ENCODE measurements at regions not wholly inside any gene's neighbourhood (a gene's known extent, or its start where the extent isn't known, plus 50 kb on each side); places are given as distances from the start of the nearest gene placed in this dataset.

GRCh38 chr11:115737875-115738274, 233.7 kb upstream of the CADM1 start:
- no peak for TF ChIP-seq CTCF (IDR thresholded peaks at IDR 0.05; ENCODE audit: unreplicated experiment)

GRCh38 chr11:115736146-115736545, 231.9 kb upstream of the CADM1 start:
- no peak for DNase-seq (ENCODE audit: low spot score in 2 of 2, unreplicated experiment in 2 of 2)
- H3K27ac Mint-ChIP-seq: no peak overlapping the region
- H3K27me3 Mint-ChIP-seq (ENCODE audit: low read depth): no peaks in the 10 kb centered on the region
- H3K36me3 Mint-ChIP-seq: no peaks in the 10 kb centered on the region
- peaks cover 14% of the 10 kb centered on the region for H3K4me1 Mint-ChIP-seq
- no peak overlapping the region for H3K4me3 Mint-ChIP-seq
- H3K9me3 Mint-ChIP-seq: no peaks in the 10 kb centered on the region
- TF ChIP-seq CTCF (IDR thresholded peaks at IDR 0.05; ENCODE audit: unreplicated experiment): no peak

More at GRCh38 chr11:115737875-115738274, 233.7 kb upstream of the CADM1 start:
- DNase-seq (ENCODE audit: low spot score in 2 of 2, unreplicated experiment in 2 of 2): no peak
- Mint-ChIP-seq H3K27ac (no peak overlapping the region), H3K27me3 (ENCODE audit: low read depth) (peaks cover 13% of the 10 kb centered on the region), H3K4me1 (peaks cover 14% of the 10 kb centered on the region), H3K4me3 (no peak overlapping the region), H3K36me3 (no peaks in the 10 kb centered on the region), H3K9me3 (no peaks in the 10 kb centered on the region)

GRCh38 chr11:115724666-115725065, 220.5 kb upstream of the CADM1 start:
- H3K27ac Mint-ChIP-seq: no peak overlapping the region
- no peak for TF ChIP-seq CTCF (IDR thresholded peaks at IDR 0.05; ENCODE audit: unreplicated experiment)
- H3K27me3 Mint-ChIP-seq (ENCODE audit: low read depth): no peaks in the 10 kb centered on the region
- no peak for DNase-seq (ENCODE audit: low spot score in 2 of 2, unreplicated experiment in 2 of 2)
- H3K36me3 Mint-ChIP-seq: peaks cover 2% of the 10 kb centered on the region
- no peak overlapping the region for H3K4me3 Mint-ChIP-seq
- H3K9me3 Mint-ChIP-seq: peaks cover 10% of the 10 kb centered on the region
- H3K4me1 Mint-ChIP-seq: peaks cover 5% of the 10 kb centered on the region

- H3K27ac Mint-ChIP-seq: no peak overlapping the region
- H3K9me3 Mint-ChIP-seq: peaks cover 10% of the 10 kb centered on the region
These were observed 218.5 kb upstream of the CADM1 start for GRCh38 chr11:115722711-115723110.

GRCh38 chr11:115721296-115721995, 217.2 kb upstream of the CADM1 start:
- no peak for TF ChIP-seq CTCF (IDR thresholded peaks at IDR 0.05; ENCODE audit: unreplicated experiment)
- Mint-ChIP-seq H3K27me3 (ENCODE audit: low read depth) (no peaks in the 10 kb centered on the region), H3K4me3 (no peak overlapping the region), H3K27ac (no peak overlapping the region), H3K9me3 (peaks cover 10% of the 10 kb centered on the region), H3K36me3 (peaks cover 2% of the 10 kb centered on the region), H3K4me1 (peaks cover 16% of the 10 kb centered on the region)
- DNase-seq (ENCODE audit: low spot score in 2 of 2, unreplicated experiment in 2 of 2): no peak

More at GRCh38 chr11:115722711-115723110, 218.5 kb upstream of the CADM1 start:
- H3K36me3 Mint-ChIP-seq: peaks cover 2% of the 10 kb centered on the region
- H3K4me1 Mint-ChIP-seq: peaks cover 5% of the 10 kb centered on the region
- no peak for DNase-seq (ENCODE audit: low spot score in 2 of 2, unreplicated experiment in 2 of 2)
- no peaks in the 10 kb centered on the region for H3K27me3 Mint-ChIP-seq (ENCODE audit: low read depth)
- H3K4me3 Mint-ChIP-seq: no peak overlapping the region
- TF ChIP-seq CTCF (IDR thresholded peaks at IDR 0.05; ENCODE audit: unreplicated experiment): no peak

All from mesothelial cell of epicardium (in vitro differentiated cells).